HG03103 (cell line): ENCODE measurements at regions not wholly inside any gene's neighbourhood (a gene's known extent, or its start where the extent isn't known, plus 50 kb on each side); places are given as distances from the start of the nearest gene placed in this dataset.

Experiments used
- ATAC-seq: cut with Tn5 transposase; IDR thresholded peaks from one replicate; pipeline ENCODE4 v1.9.1; 2021; ENCODE audit warnings: low read depth; ENCODE audit not compliant: unreplicated experiment

GRCh38 chr11:104546501-104546900, 351.8 kb downstream of the CASP12 start:
- ATAC-seq = no peak

GRCh38 chr11:104541701-104542100, 356.6 kb downstream of the CASP12 start:
- ATAC-seq = no peak

GRCh38 chr11:104538313-104538712, 359.9 kb downstream of the CASP12 start:
- no peak for ATAC-seq

GRCh38 chr11:104534278-104534677, 364.0 kb downstream of the CASP12 start:
- no peak for ATAC-seq

- no peak for ATAC-seq
Measured at GRCh38 chr11:104531894-104532293, 366.4 kb downstream of the CASP12 start.

DNA sequence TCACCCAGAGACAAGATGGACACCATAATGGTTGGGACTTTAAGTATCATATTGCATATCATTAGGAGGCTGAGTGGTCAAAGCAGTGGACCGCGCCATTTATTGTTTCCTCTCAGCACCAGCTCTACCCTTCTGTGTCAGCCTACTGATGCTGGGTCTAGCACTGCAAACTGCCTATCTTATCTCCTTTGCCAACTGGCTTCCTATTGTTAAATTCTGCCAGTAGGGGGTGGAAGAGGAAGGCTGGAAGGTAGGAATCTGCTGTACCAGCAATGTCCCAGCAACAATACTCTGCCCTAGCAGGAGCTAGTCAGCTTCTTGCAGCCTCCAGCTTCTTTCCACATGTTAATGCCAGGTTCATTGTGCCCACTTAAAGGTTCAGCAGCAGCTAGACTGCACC, 367.1 kb upstream of the PDGFD start:
- no peak for ATAC-seq

- ATAC-seq = no peak
Measured at GRCh38 chr11:104529906-104530305, 366.0 kb upstream of the PDGFD start.

DNA sequence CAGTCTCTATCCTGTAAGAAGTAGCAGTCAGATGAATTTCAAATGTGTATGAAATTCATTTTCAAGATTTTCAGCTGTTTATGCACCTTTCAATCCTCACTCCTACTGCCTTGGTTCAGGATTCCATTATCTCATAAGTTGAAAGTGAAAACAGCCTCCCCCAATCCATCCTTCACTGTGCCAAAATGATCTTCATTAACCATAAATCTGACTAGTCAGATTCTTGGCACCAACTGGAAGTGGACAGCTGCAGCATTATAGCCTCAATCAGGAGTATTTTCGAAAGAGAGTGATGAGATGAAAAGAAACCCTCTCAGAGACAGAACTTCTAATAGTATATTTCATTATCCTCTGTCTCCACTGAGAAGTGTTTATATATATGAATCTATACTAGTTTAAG, 365.3 kb upstream of the PDGFD start:
- no peak for ATAC-seq

GRCh38 chr11:104526006-104526405, 362.1 kb upstream of the PDGFD start:
- no peak for ATAC-seq

DNA sequence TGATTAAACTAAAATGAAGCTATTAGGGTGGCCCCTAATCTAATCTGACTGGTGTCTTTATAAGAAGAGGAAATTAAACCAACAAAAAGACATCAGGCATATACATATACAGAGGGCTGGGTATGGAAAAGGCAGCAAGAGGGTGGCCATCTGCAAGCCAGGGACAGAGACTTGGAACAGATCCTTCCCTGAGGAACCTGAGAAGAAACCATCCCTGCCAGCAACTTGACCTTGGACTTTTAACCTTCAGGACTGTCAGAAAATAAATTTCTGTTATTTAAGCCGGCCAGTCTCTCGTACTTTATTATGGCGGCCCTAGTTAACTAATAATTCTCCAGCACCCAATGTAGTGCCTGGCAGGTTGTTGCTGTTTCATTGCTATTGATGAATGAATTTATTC, 361.5 kb upstream of the PDGFD start:
- ATAC-seq = no peak

DNA sequence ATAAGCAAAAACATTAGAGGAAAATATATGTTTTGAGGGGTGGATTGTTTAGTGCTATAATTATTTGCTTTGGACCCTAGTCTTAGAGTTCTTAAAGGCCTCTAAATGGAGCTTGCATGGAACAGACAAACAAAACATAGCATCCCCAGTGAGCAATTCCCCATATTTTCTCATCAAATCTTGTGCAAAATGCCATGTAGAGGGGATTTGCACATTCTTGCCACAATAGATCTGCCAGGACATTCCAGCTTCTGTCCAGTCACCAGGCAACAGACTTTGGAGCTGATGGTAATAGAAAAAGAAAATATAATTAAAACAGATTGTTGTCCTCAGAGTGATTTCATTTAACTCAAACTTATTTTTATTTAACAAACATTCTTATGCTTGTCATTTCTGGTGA, 360.3 kb upstream of the PDGFD start:
- no peak for ATAC-seq

GRCh38 chr11:104523611-104524010, 359.7 kb upstream of the PDGFD start:
- no peak for ATAC-seq

DNA sequence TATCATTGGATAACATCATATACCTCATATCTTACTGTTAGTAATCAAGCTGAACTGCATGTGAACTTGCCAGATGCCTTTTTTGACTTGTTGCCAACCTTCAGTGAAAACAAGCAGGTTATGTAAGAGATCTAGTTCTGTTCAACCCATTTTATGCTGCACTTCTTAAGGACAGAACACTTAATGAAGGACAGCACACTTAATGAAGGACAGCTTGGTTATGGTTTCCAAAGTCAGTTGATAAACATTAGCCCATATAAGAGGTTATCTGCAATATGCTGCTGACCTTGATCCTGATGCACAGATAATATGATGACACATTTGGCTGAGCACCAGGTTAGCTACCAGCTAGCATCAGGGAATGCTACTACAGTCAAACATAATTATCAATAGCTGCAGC, 358.7 kb upstream of the PDGFD start:
- ATAC-seq = no peak

DNA sequence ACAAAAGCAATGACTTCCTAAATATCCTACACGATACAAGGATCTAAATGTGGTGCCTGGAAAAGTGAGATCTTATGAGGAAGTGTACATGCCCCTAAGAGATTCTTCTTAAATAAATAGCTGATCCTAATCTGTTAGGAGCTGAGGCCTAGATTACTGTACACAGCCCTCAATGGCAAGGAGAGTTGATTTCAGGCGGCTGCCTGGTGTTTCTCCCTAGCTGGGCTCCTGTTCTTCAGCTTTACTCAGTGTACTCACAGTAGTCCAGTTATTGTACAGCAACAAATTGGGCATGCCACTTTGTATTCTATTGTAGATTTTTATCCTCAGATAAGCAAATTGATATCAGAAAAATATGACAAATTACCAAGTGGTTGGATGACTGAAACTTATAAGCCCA, 358.2 kb upstream of the PDGFD start:
- no peak for ATAC-seq

DNA sequence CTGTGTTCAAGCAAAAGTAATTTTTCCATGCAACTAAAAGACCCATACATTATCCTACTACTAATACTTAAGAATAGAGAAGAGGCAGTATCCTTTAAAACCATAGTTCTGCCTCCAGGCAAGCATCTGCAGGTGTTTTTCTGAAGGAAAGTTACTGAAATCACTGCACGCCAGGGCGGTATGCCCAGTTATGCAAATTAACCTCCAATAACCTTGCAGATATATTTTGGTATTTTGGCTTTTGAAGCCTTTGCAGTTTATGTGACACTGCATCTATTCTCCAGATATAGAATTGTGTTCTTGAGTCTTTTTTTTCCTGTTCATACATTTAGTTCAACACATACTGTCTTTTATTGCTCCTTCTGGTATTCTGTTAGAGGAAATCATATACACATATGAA, 346.2 kb upstream of the PDGFD start:
- no peak for ATAC-seq

DNA sequence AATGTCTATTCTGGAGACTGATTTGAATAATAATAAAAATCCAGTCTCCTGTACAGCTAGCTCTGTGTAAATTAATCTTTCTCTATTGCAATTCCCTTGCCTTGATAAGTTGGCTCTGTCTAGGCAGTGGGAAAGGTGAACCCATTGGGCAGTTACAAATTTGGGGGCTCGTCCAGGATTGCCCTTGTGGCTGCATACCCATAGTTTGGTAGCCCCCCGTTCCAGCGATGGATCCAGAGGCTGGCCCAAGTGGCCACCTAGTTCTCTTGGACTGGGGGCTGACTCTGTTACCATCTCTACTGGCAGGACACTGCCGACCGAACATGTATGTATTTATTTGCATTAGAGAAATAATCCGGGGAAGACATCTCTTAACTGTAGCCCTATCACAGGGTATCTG, 326.2 kb upstream of the PDGFD start:
- ATAC-seq = no peak

- ATAC-seq = no peak
Measured at GRCh38 chr11:104488561-104488960, 324.6 kb upstream of the PDGFD start.

DNA sequence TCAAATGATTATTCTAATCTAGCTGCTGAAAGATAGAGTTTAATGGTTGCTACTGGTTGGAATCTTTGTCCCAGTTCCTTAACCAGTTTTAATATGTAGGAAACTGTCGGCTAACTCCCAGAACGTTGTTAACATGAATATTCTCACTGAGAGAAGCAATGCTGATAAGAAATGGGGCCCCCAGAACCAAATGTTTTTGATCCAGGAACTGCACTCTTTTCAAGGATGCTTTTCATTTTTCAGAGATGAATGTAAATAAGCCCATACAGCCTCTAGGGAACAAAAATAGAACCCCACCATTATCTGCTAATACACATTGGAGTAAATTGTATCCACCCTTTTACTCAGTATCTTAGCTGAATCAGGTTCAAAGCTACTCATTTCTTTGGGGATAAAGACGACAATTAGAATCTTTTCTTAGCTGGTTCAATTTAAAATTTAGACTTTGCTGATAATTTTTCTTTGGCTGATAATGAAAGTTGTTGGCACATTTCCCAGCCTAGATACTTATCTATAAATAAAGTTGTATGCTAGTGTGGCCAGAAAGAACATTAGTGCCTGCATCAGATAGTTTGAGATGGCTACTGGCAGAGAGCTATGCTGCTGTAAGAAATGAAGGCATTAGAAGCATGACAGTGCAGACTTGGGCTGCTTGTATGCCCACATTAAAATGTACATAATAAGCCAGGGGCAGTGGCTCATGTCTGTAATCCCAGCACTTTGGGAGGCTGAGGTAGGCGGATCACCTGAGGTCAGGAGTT, 323.3 kb upstream of the PDGFD start:
- no peak for ATAC-seq

GRCh38 chr11:104484804-104485554, 321.0 kb upstream of the PDGFD start:
- ATAC-seq = no peak

- no peak for ATAC-seq
Measured at GRCh38 chr11:104476898-104477297, 313.0 kb upstream of the PDGFD start.

GRCh38 chr11:104476454-104476853, 312.5 kb upstream of the PDGFD start:
- no peak for ATAC-seq

DNA sequence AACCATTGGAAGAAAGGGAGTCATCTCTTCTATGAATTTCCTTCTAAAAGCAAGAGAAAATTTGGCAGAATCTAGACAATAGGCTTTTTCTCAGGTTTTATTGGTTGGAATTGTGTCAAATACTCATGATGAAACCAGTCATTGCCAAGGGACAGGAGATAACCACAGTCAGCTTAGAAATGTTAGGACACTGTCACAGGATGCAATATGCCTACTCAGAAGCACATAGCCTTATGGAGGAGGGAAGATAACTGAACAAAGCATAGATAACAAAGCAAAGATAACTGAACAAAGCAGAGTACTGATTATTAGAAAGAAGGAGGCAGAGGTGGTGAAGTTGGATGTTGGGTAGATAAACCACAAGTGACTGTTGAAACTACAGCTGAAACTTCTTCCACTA, 303.5 kb upstream of the PDGFD start:
- ATAC-seq = no peak
